Kidney epithelial cell (primary cell): ENCODE measurements at regions not wholly inside any gene's neighbourhood (a gene's known extent, or its start where the extent isn't known, plus 50 kb on each side); places are given as distances from the start of the nearest gene placed in this dataset.

Experiments used
- DNase-seq: peaks from one replicate; pipeline ENCODE4 v3.0.0-alpha.2; 2010; ENCODE audit warnings: low read depth
- H3K27me3 ChIP-seq: 2 replicates; pipeline ENCODE4 v1.6.0; 2011; ENCODE audit warnings: low read length; ENCODE audit not compliant: control insufficient read depth, insufficient read depth
- H3K36me3 ChIP-seq: 2 replicates; pipeline ENCODE4 v1.5.1; 2011; ENCODE audit warnings: low read length; ENCODE audit not compliant: control insufficient read depth, insufficient read depth
- H3K4me3 ChIP-seq: 2 replicates; pipeline ENCODE4 v1.5.1; 2011; ENCODE audit warnings: low read depth, mild to moderate bottlenecking, control low read depth, low read length
- TF ChIP-seq, protein P1 (sequence below): IDR thresholded peaks from 2 replicates; pipeline ENCODE4 v1.5.1; 2011; ENCODE audit warnings: mild to moderate bottlenecking, moderate library complexity, low read length, control low read depth, inconsistent platforms; ENCODE audit not compliant: insufficient read depth, poor library complexity, severe bottlenecking

- H3K4me3 ChIP-seq = no peak overlapping the region
- H3K27me3 ChIP-seq = no peaks in the 10 kb centered on the region
- DNase-seq = no peak
- TF ChIP-seq, protein P1, sequence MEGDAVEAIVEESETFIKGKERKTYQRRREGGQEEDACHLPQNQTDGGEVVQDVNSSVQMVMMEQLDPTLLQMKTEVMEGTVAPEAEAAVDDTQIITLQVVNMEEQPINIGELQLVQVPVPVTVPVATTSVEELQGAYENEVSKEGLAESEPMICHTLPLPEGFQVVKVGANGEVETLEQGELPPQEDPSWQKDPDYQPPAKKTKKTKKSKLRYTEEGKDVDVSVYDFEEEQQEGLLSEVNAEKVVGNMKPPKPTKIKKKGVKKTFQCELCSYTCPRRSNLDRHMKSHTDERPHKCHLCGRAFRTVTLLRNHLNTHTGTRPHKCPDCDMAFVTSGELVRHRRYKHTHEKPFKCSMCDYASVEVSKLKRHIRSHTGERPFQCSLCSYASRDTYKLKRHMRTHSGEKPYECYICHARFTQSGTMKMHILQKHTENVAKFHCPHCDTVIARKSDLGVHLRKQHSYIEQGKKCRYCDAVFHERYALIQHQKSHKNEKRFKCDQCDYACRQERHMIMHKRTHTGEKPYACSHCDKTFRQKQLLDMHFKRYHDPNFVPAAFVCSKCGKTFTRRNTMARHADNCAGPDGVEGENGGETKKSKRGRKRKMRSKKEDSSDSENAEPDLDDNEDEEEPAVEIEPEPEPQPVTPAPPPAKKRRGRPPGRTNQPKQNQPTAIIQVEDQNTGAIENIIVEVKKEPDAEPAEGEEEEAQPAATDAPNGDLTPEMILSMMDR = no peak
- no peaks in the 10 kb centered on the region for H3K36me3 ChIP-seq
Measured at GRCh38 chr3:22666736-22667135, 536.4 kb upstream of the UBE2E2 start.

DNA sequence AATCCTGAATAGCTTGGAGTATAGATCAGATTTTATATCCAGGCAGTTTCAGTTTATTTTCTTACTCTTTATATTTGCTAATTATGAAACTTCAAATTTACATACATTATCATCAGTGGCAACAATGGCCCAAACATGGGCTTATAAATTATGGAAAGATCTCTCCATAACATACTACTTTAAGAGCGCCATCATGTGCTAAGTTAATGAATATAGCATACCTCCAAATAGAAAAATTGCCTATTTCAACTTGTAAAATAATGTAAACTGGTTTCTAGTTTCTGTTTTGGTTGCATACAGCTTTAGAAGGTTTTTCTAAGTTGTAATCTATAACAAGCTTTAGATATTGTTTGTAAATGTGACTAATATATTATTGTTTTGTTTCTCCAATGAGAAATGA lies 531.3 kb upstream of the UBE2E2 start:
- H3K36me3 ChIP-seq = no peaks in the 10 kb centered on the region
- H3K4me3 ChIP-seq = no peak overlapping the region
- TF ChIP-seq, protein P1 = no peak
- no peaks in the 10 kb centered on the region for H3K27me3 ChIP-seq
- no peak for DNase-seq

DNA sequence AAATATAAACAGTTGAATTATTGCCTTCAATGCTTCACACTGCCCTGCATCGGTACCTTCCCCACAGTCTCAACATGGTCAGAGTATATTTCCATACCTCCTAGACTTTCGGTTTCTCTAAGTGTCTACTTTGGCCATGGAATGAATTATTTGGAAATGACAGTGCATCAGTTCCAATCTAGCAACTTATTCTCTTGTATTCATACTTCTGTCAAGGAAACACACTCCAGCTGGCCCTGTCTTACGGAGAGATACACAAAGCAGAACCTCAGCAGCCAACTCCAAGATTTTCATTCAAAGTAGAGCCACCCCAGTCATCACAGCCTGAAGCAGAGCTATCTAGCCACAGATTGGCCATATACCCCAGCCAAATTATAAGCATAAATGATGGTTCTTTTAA lies 518.4 kb upstream of the UBE2E2 start:
- Histone ChIP-seq H3K27me3 (no peaks in the 10 kb centered on the region), H3K4me3 (no peak overlapping the region), H3K36me3 (no peaks in the 10 kb centered on the region)
- TF ChIP-seq, protein P1 = no peak
- DNase-seq = no peak

GRCh38 chr3:22685597-22685996 lies 517.5 kb upstream of the UBE2E2 start:
- DNase-seq = no peak
- Histone ChIP-seq H3K27me3 (no peaks in the 10 kb centered on the region), H3K4me3 (no peak overlapping the region), H3K36me3 (no peaks in the 10 kb centered on the region)
- TF ChIP-seq, protein P1 = peak; percentile 42

GRCh38 chr3:22691407-22691806 lies 511.7 kb upstream of the UBE2E2 start:
- DNase-seq = no peak
- Histone ChIP-seq H3K36me3 (no peaks in the 10 kb centered on the region), H3K4me3 (no peak overlapping the region), H3K27me3 (no peaks in the 10 kb centered on the region)
- TF ChIP-seq, protein P1 = no peak

GRCh38 chr3:22691856-22692628 lies 511.1 kb upstream of the UBE2E2 start:
- Histone ChIP-seq H3K4me3 (no peak overlapping the region), H3K27me3 (no peaks in the 10 kb centered on the region), H3K36me3 (no peaks in the 10 kb centered on the region)
- TF ChIP-seq, protein P1 = no peak
- DNase-seq = no peak
